Smooth muscle cell (in vitro differentiated cells): ENCODE measurements at regions not wholly inside any gene's neighbourhood (a gene's known extent, or its start where the extent isn't known, plus 50 kb on each side); places are given as distances from the start of the nearest gene placed in this dataset.

ENCODE experiments used
- DNase-seq: peaks from one replicate; lab custom pipeline; 2025; ENCODE audit not compliant: unreplicated experiment; lab: John Stamatoyannopoulos, UW
- H2AFZ ChIP-seq: fragments of 200-600 bp; sonication (generic); 2 replicates; pipeline ENCODE4 v1.6.0; 2016; ENCODE audit warnings: antibody characterized with exemption, low read depth, mild to moderate bottlenecking
- H3F3A ChIP-seq: fragments of 200-600 bp; sonication (generic); 2 replicates; pipeline ENCODE4 v1.6.0; 2017; ENCODE audit warnings: antibody characterized with exemption, low read depth
- H3K27ac ChIP-seq: fragments of 200-600 bp; sonication (generic); 2 replicates; pipeline ENCODE4 v1.5.1; 2016; ENCODE audit warnings: low read depth, mild to moderate bottlenecking
- H3K27me3 ChIP-seq: fragments of 200-600 bp; sonication (generic); 2 replicates; pipeline ENCODE4 v1.6.1; 2016; ENCODE audit warnings: low read depth, mild to moderate bottlenecking
- H3K36me3 ChIP-seq: fragments of 200-600 bp; sonication (generic); 2 replicates; pipeline ENCODE4 v1.5.1; 2016; ENCODE audit warnings: low read depth
- H3K4me1 ChIP-seq: fragments of 200-600 bp; sonication (generic); 2 replicates; pipeline ENCODE4 v1.5.1; 2016; ENCODE audit warnings: low read depth
- H3K4me2 ChIP-seq: fragments of 200-600 bp; sonication (generic); 2 replicates; pipeline ENCODE4 v1.6.0; 2016; ENCODE audit warnings: mild to moderate bottlenecking
- H3K4me3 ChIP-seq: fragments of 200-600 bp; sonication (generic); 2 replicates; pipeline ENCODE4 v1.5.1; 2016; ENCODE audit warnings: mild to moderate bottlenecking
- H3K79me2 ChIP-seq: fragments of 200-600 bp; sonication (generic); 2 replicates; pipeline ENCODE4 v1.6.0; 2016; ENCODE audit warnings: low read depth, mild to moderate bottlenecking
- H3K9ac ChIP-seq: fragments of 200-600 bp; sonication (generic); 2 replicates; pipeline ENCODE4 v1.6.0; 2016; ENCODE audit warnings: low read depth
- H3K9me3 ChIP-seq: fragments of 200-600 bp; sonication (generic); replicated peaks from 2 replicates; pipeline ENCODE4 v1.5.1; 2016; ENCODE audit warnings: low read depth
- H4K20me1 ChIP-seq: fragments of 200-600 bp; sonication (generic); 2 replicates; pipeline ENCODE4 v1.6.0; 2016; ENCODE audit warnings: low read depth
- CTCF ChIP-seq: fragments of 200-600 bp; sonication (generic); IDR thresholded peaks from 2 replicates; pipeline ENCODE4 v1.5.1; 2017; ENCODE audit warnings: borderline replicate concordance, mild to moderate bottlenecking, antibody characterized with exemption; ENCODE audit not compliant: insufficient read depth, poor library complexity, severe bottlenecking
- WGBS: methylation state at CpG from one replicate; pipeline ENCODE4 v1.1.7; 2016; ENCODE audit warnings: low lambda C conversion rate; 5-methylcytosine and 5-hydroxymethylcytosine counted together

- Histone ChIP-seq H3K27ac (no peak overlapping the region), H3F3A (no peaks in the 10 kb centered on the region), H3K27me3 (no peaks in the 10 kb centered on the region), H3K36me3 (no peaks in the 10 kb centered on the region), H4K20me1 (no peaks in the 10 kb centered on the region), H3K9ac (no peak overlapping the region), H3K79me2 (no peaks in the 10 kb centered on the region), H2AFZ (no peak overlapping the region), H3K4me1 (no peaks in the 10 kb centered on the region), H3K4me2 (no peak overlapping the region), H3K4me3 (no peak overlapping the region), H3K9me3 (no peaks in the 10 kb centered on the region)
- no peak for DNase-seq
- TF ChIP-seq CTCF: no peak
- WGBS: 89% methylated on average over 11 of the region's 11 CpGs
Observed at GRCh38 chr4:42306221-42307109, 90.8 kb upstream of the SHISA3 start.

- DNase-seq: no peak
- Histone ChIP-seq H3K9ac (no peak overlapping the region), H3K4me3 (no peak overlapping the region), H3K9me3 (no peaks in the 10 kb centered on the region), H4K20me1 (no peaks in the 10 kb centered on the region), H3K27ac (no peak overlapping the region), H3K4me1 (no peaks in the 10 kb centered on the region), H2AFZ (no peak overlapping the region), H3K36me3 (no peaks in the 10 kb centered on the region), H3K27me3 (no peaks in the 10 kb centered on the region), H3K4me2 (no peak overlapping the region), H3F3A (no peaks in the 10 kb centered on the region), H3K79me2 (no peaks in the 10 kb centered on the region)
- no peak for TF ChIP-seq CTCF
- WGBS: 93% methylated on average over 3 of the region's 3 CpGs
Observed at GRCh38 chr4:42308247-42308646, 89.0 kb upstream of the SHISA3 start.

- Histone ChIP-seq H2AFZ (no peak overlapping the region), H3K9ac (no peak overlapping the region), H3K79me2 (no peaks in the 10 kb centered on the region), H4K20me1 (no peaks in the 10 kb centered on the region), H3F3A (no peaks in the 10 kb centered on the region), H3K9me3 (no peaks in the 10 kb centered on the region), H3K4me1 (no peaks in the 10 kb centered on the region), H3K36me3 (no peaks in the 10 kb centered on the region), H3K27ac (no peak overlapping the region), H3K4me3 (no peak overlapping the region), H3K4me2 (no peak overlapping the region), H3K27me3 (no peaks in the 10 kb centered on the region)
- no peak for DNase-seq
- WGBS: 78% methylated on average over 9 of the region's 9 CpGs
- TF ChIP-seq CTCF: no peak
Observed at GRCh38 chr4:42309361-42310260, 87.7 kb upstream of the SHISA3 start.
